OCI-LY7 (cell line): ENCODE measurements at regions not wholly inside any gene's neighbourhood (a gene's known extent, or its start where the extent isn't known, plus 50 kb on each side); places are given as distances from the start of the nearest gene placed in this dataset.

Source experiments
- BruUV-seq: library from RNA; stranded (reverse); fragments of 400-500 nt; replicated peaks from 2 replicates; lab custom pipeline; 2021; lab: Mats Ljungman, UMichigan
- CTCF ChIA-PET: fragments of 300-600 bp; sonication (Branson Sonifier 250); formaldehyde crosslinking; loops from one replicate; lab custom pipeline; 2022; ENCODE audit warnings: antibody characterized with exemption; ENCODE audit not compliant: unreplicated experiment; lab: Charles Lee
- POLR2A ChIA-PET: fragments of 300-600 bp; sonication (Branson Sonifier 250); formaldehyde crosslinking; loops from one replicate; lab custom pipeline; 2022; ENCODE audit warnings: antibody characterized with exemption; lab: Charles Lee
- DNase-seq: peaks from one replicate; pipeline ENCODE4 v3.0.0-alpha.2; 2015; ENCODE audit warnings: low spot score
- H2AFZ ChIP-seq: fragments of 200-600 bp; sonication (generic), shearing (Covaris generic); 2 replicates; pipeline ENCODE4 v1.6.1; 2014; ENCODE audit warnings: mild to moderate bottlenecking, antibody characterized with exemption, low read length, moderate library complexity
- H3K27ac ChIP-seq: fragments of 200-600 bp; sonication (generic); 2 replicates; pipeline ENCODE4 v1.5.1; 2014; ENCODE audit warnings: mixed run types, low read depth, mild to moderate bottlenecking, moderate library complexity, low read length, inconsistent platforms; ENCODE audit not compliant: poor library complexity, severe bottlenecking
- H3K36me3 ChIP-seq: fragments of 200-600 bp; sonication (generic); 2 replicates; pipeline ENCODE4 v1.6.1; 2014; ENCODE audit warnings: mild to moderate bottlenecking, antibody characterized with exemption, low read length, moderate library complexity, mixed read lengths; ENCODE audit not compliant: insufficient read depth
- H3K4me1 ChIP-seq: fragments of 200-600 bp; sonication (generic); 2 replicates; pipeline ENCODE4 v1.5.1; 2014; ENCODE audit warnings: mild to moderate bottlenecking, low read length; ENCODE audit not compliant: insufficient read depth, poor library complexity, severe bottlenecking
- H3K4me2 ChIP-seq: fragments of 200-600 bp; sonication (generic); 2 replicates; pipeline ENCODE4 v1.6.1; 2014; ENCODE audit warnings: mild to moderate bottlenecking, low read length
- H3K4me3 ChIP-seq: fragments of 200-600 bp; sonication (generic); 2 replicates; pipeline ENCODE4 v1.5.1; 2014; ENCODE audit warnings: mild to moderate bottlenecking, low read depth, low read length; ENCODE audit not compliant: poor library complexity, severe bottlenecking
- H3K79me2 ChIP-seq: fragments of 200-600 bp; sonication (generic); 2 replicates; pipeline ENCODE4 v1.6.1; 2016; ENCODE audit warnings: low read depth, mild to moderate bottlenecking, low read length, moderate library complexity, mixed read lengths; ENCODE audit not compliant: insufficient read depth
- H3K9me2 ChIP-seq: fragments of 200-600 bp; sonication (generic); 2 replicates; pipeline ENCODE4 v1.6.1; 2016; ENCODE audit warnings: mild to moderate bottlenecking, low read length, mixed read lengths; ENCODE audit not compliant: insufficient read depth
- H3K9me3 ChIP-seq: fragments of 200-600 bp; sonication (generic); 2 replicates; pipeline ENCODE4 v1.6.1; 2014; ENCODE audit warnings: mild to moderate bottlenecking, mixed run types, low read length, mixed read lengths
- H4K20me1 ChIP-seq: fragments of 200-600 bp; sonication (generic); 2 replicates; pipeline ENCODE4 v1.6.1; 2014; ENCODE audit warnings: mild to moderate bottlenecking, antibody characterized with exemption, low read length, moderate library complexity, mixed read lengths; ENCODE audit not compliant: insufficient read depth
- CTCF ChIP-seq: fragments of 200-600 bp; sonication (generic); conservative IDR thresholded peaks from 2 replicates; pipeline ENCODE4 v1.5.1; 2014; ENCODE audit warnings: mild to moderate bottlenecking, antibody characterized with exemption, low read length, moderate library complexity, mixed read lengths
- EZH2phosphoT487 ChIP-seq: fragments of 200-600 bp; sonication (generic); IDR thresholded peaks from 2 replicates; pipeline ENCODE4 v1.6.1; 2018; ENCODE audit warnings: low read depth, borderline replicate concordance, mild to moderate bottlenecking, mixed run types, antibody characterized with exemption, low read length, moderate library complexity, mixed read lengths
- intact Hi-C: fragments of 100-400 bp; cut with micrococcal nuclease; formaldehyde crosslinking; loops from one replicate; pipeline ENCODE4 v1.10.0; 2022; ENCODE audit not compliant: unreplicated experiment

GRCh38 chr7:156061689-156062255 is 249.5 kb upstream of the SHH start:
- H3K4me3 ChIP-seq: no peak overlapping the region
- DNase-seq: no peak
- H3K27ac ChIP-seq: no peak overlapping the region
- CTCF ChIA-PET: no interaction called here
- no peaks in the 10 kb centered on the region for H4K20me1 ChIP-seq
- intact Hi-C loops: no loop called here
- H3K9me2 ChIP-seq: no peaks in the 10 kb centered on the region
- no peaks in the 10 kb centered on the region for H3K9me3 ChIP-seq
- TF ChIP-seq CTCF (no peak), EZH2phosphoT487 (no peak)
- BruUV-seq: no TSS peak
- H3K4me2 ChIP-seq: no peak overlapping the region
- no peaks in the 10 kb centered on the region for H3K4me1 ChIP-seq
- H3K36me3 ChIP-seq: no peaks in the 10 kb centered on the region
- no peaks in the 10 kb centered on the region for H3K79me2 ChIP-seq
- H2AFZ ChIP-seq: no peak overlapping the region
- POLR2A ChIA-PET: interaction anchor here (1.2 kb wide), 1 partner anchor 21 kb away, joined by 3 read pairs; no protein-coding TSS in a partner anchor

GRCh38 chr7:156060925-156061324 is 248.7 kb upstream of the SHH start:
- H3K36me3 ChIP-seq: no peaks in the 10 kb centered on the region

More at GRCh38 chr7:156060925-156061324, 248.7 kb upstream of the SHH start:
- no peak for DNase-seq
- H3K4me3 ChIP-seq: no peak overlapping the region
- BruUV-seq: no TSS peak
- no peaks in the 10 kb centered on the region for H3K9me2 ChIP-seq
- CTCF ChIA-PET: no interaction called here
- no peak overlapping the region for H2AFZ ChIP-seq
- H3K4me2 ChIP-seq: no peak overlapping the region
- no peaks in the 10 kb centered on the region for H4K20me1 ChIP-seq
- POLR2A ChIA-PET: interaction anchor here (1.2 kb wide), 1 partner anchor 22 kb away, joined by 3 read pairs; no protein-coding TSS in a partner anchor
- no peak for TF ChIP-seq CTCF
- TF ChIP-seq EZH2phosphoT487: no peak
- no peaks in the 10 kb centered on the region for H3K79me2 ChIP-seq
- H3K9me3 ChIP-seq: no peaks in the 10 kb centered on the region
- H3K27ac ChIP-seq: no peak overlapping the region
- intact Hi-C loops: no loop called here
- no peaks in the 10 kb centered on the region for H3K4me1 ChIP-seq
